ENCODE measurements at regions not wholly inside any gene's neighbourhood (a gene's known extent, or its start where the extent isn't known, plus 50 kb on each side); places are given as distances from the start of the nearest gene placed in this dataset.

GRCh38 chr5:124148574-124148973 is 597.9 kb downstream of the ZNF608 start:
- no peak overlapping the region for H3K4me3 Mint-ChIP-seq
- H3K9me3 Mint-ChIP-seq = peaks cover 64% of the 10 kb centered on the region
- H3K27me3 Mint-ChIP-seq (ENCODE audit: low read depth) = no peaks in the 10 kb centered on the region
- peaks cover 18% of the 10 kb centered on the region for H3K36me3 Mint-ChIP-seq
- DNase-seq (ENCODE audit: low spot score in 2 of 2, unreplicated experiment in 2 of 2) = no peak
- H3K4me1 Mint-ChIP-seq = no peaks in the 10 kb centered on the region
- H3K27ac Mint-ChIP-seq = no peak overlapping the region
- TF ChIP-seq CTCF (IDR thresholded peaks at IDR 0.05; ENCODE audit: unreplicated experiment) = no peak

GRCh38 chr5:124140060-124140459 is 606.4 kb downstream of the ZNF608 start:
- Mint-ChIP-seq H3K4me1 (peaks cover under 1% of the 10 kb centered on the region), H3K4me3 (no peak overlapping the region), H3K27ac (no peak overlapping the region), H3K9me3 (peaks cover 40% of the 10 kb centered on the region), H3K27me3 (ENCODE audit: low read depth) (no peaks in the 10 kb centered on the region), H3K36me3 (peaks cover 12% of the 10 kb centered on the region)
- no peak for TF ChIP-seq CTCF (IDR thresholded peaks at IDR 0.05; ENCODE audit: unreplicated experiment)
- no peak for DNase-seq (ENCODE audit: low spot score in 2 of 2, unreplicated experiment in 2 of 2)

- Mint-ChIP-seq H3K27ac (no peak overlapping the region), H3K4me3 (no peak overlapping the region), H3K9me3 (peaks cover 45% of the 10 kb centered on the region), H3K4me1 (peaks cover 3% of the 10 kb centered on the region), H3K27me3 (ENCODE audit: low read depth) (no peaks in the 10 kb centered on the region), H3K36me3 (peaks cover 12% of the 10 kb centered on the region)
- no peak for DNase-seq (ENCODE audit: low spot score in 2 of 2, unreplicated experiment in 2 of 2)
- no peak for TF ChIP-seq CTCF (IDR thresholded peaks at IDR 0.05; ENCODE audit: unreplicated experiment)
Observed at GRCh38 chr5:124139477-124139876, 607.0 kb downstream of the ZNF608 start.

- no peak for DNase-seq (ENCODE audit: low spot score in 2 of 2, unreplicated experiment in 2 of 2)
- H3K4me3 Mint-ChIP-seq = no peak overlapping the region
- H3K4me1 Mint-ChIP-seq = peaks cover 11% of the 10 kb centered on the region
- H3K9me3 Mint-ChIP-seq = peaks cover 31% of the 10 kb centered on the region
- TF ChIP-seq CTCF (IDR thresholded peaks at IDR 0.05; ENCODE audit: unreplicated experiment) = no peak
- peaks cover 5% of the 10 kb centered on the region for H3K36me3 Mint-ChIP-seq
- no peak overlapping the region for H3K27ac Mint-ChIP-seq
- H3K27me3 Mint-ChIP-seq (ENCODE audit: low read depth) = no peaks in the 10 kb centered on the region
Observed at GRCh38 chr5:124136609-124137008, 609.8 kb downstream of the ZNF608 start.

GRCh38 chr5:124134941-124135340 is 611.5 kb downstream of the ZNF608 start:
- no peak overlapping the region for H3K4me3 Mint-ChIP-seq
- no peaks in the 10 kb centered on the region for H3K36me3 Mint-ChIP-seq
- H3K9me3 Mint-ChIP-seq = peaks cover 18% of the 10 kb centered on the region
- DNase-seq (ENCODE audit: low spot score in 2 of 2, unreplicated experiment in 2 of 2) = no peak
- no peak for TF ChIP-seq CTCF (IDR thresholded peaks at IDR 0.05; ENCODE audit: unreplicated experiment)
- no peaks in the 10 kb centered on the region for H3K27me3 Mint-ChIP-seq (ENCODE audit: low read depth)
- H3K4me1 Mint-ChIP-seq = peaks cover 14% of the 10 kb centered on the region
- no peak overlapping the region for H3K27ac Mint-ChIP-seq

- H3K27me3 Mint-ChIP-seq (ENCODE audit: low read depth) = no peaks in the 10 kb centered on the region
- no peak overlapping the region for H3K27ac Mint-ChIP-seq
- peaks cover 11% of the 10 kb centered on the region for H3K9me3 Mint-ChIP-seq
- TF ChIP-seq CTCF (IDR thresholded peaks at IDR 0.05; ENCODE audit: unreplicated experiment) = no peak
- H3K4me1 Mint-ChIP-seq = peaks cover 23% of the 10 kb centered on the region
- H3K36me3 Mint-ChIP-seq = no peaks in the 10 kb centered on the region
- no peak overlapping the region for H3K4me3 Mint-ChIP-seq
- DNase-seq (ENCODE audit: low spot score in 2 of 2, unreplicated experiment in 2 of 2) = no peak
Observed at GRCh38 chr5:124133406-124133805, 613.0 kb downstream of the ZNF608 start.
